ENCODE measurements at regions not wholly inside any gene's neighbourhood (a gene's known extent, or its start where the extent isn't known, plus 50 kb on each side); places are given as distances from the start of the nearest gene placed in this dataset.

- H3K4me1 ChIP-seq: no peaks in the 10 kb centered on the region
- TF ChIP-seq POLR2AphosphoS5 (IDR thresholded peaks at IDR 0.05; ENCODE audit: insufficient read depth in 1 of 2, low read depth in 1 of 2) (no peak), POLR2A (IDR thresholded peaks at IDR 0.05) (no peak), CTCF (IDR thresholded peaks at IDR 0.05) (no peak)
- no peak for DNase-seq (ENCODE audit: extremely low spot score in 2 of 2)
- no peaks in the 10 kb centered on the region for H3K27me3 ChIP-seq
- intact Hi-C loops (cut with DNase I): no loop called here
- H3K9me3 ChIP-seq: no peaks in the 10 kb centered on the region
- no peaks in the 10 kb centered on the region for H3K36me3 ChIP-seq
- H3K4me3 ChIP-seq: no peak overlapping the region
- no peak overlapping the region for H3K27ac ChIP-seq
These were observed 171.9 kb downstream of the IRX5 start for GRCh38 chr16:55102531-55102930.

- H3K27me3 ChIP-seq: no peaks in the 10 kb centered on the region
- no peak overlapping the region for H3K4me3 ChIP-seq
- no peak overlapping the region for H3K27ac ChIP-seq
- no peak for DNase-seq (ENCODE audit: extremely low spot score in 2 of 2)
- intact Hi-C loops (cut with DNase I): no loop called here
- H3K4me1 ChIP-seq: no peaks in the 10 kb centered on the region
- no peak for TF ChIP-seq CTCF (IDR thresholded peaks at IDR 0.05)
- TF ChIP-seq POLR2A (IDR thresholded peaks at IDR 0.05): no peak
- TF ChIP-seq POLR2AphosphoS5 (IDR thresholded peaks at IDR 0.05; ENCODE audit: insufficient read depth in 1 of 2, low read depth in 1 of 2): no peak
- no peaks in the 10 kb centered on the region for H3K36me3 ChIP-seq
- H3K9me3 ChIP-seq: no peaks in the 10 kb centered on the region
These were observed 177.2 kb downstream of the IRX5 start for GRCh38 chr16:55107851-55108250.

GRCh38 chr16:55113210-55113609 lies 182.5 kb downstream of the IRX5 start:
- Histone ChIP-seq H3K27me3 (no peaks in the 10 kb centered on the region), H3K4me3 (no peak overlapping the region), H3K4me1 (no peaks in the 10 kb centered on the region), H3K27ac (no peak overlapping the region), H3K9me3 (no peaks in the 10 kb centered on the region), H3K36me3 (no peaks in the 10 kb centered on the region)
- TF ChIP-seq POLR2A (IDR thresholded peaks at IDR 0.05): no peak
- no peak for TF ChIP-seq CTCF (IDR thresholded peaks at IDR 0.05)
- TF ChIP-seq POLR2AphosphoS5 (IDR thresholded peaks at IDR 0.05; ENCODE audit: insufficient read depth in 1 of 2, low read depth in 1 of 2): no peak
- intact Hi-C loops (cut with DNase I): loop anchor here (5.0 kb wide), 1 partner anchor 264 kb away; no protein-coding TSS in a partner anchor
- no peak for DNase-seq (ENCODE audit: extremely low spot score in 2 of 2)

- no peak overlapping the region for H3K27ac ChIP-seq
- intact Hi-C loops (cut with DNase I): no loop called here
- no peaks in the 10 kb centered on the region for H3K36me3 ChIP-seq
- H3K27me3 ChIP-seq: no peaks in the 10 kb centered on the region
- no peaks in the 10 kb centered on the region for H3K4me1 ChIP-seq
- DNase-seq (ENCODE audit: extremely low spot score in 2 of 2): no peak
- no peak overlapping the region for H3K4me3 ChIP-seq
- H3K9me3 ChIP-seq: no peaks in the 10 kb centered on the region
- TF ChIP-seq POLR2AphosphoS5 (IDR thresholded peaks at IDR 0.05; ENCODE audit: insufficient read depth in 1 of 2, low read depth in 1 of 2): no peak
- no peak for TF ChIP-seq POLR2A (IDR thresholded peaks at IDR 0.05)
- TF ChIP-seq CTCF (IDR thresholded peaks at IDR 0.05): no peak
These were observed 184.8 kb downstream of the IRX5 start for GRCh38 chr16:55115506-55115905.

GRCh38 chr16:55116165-55116920 lies 185.7 kb downstream of the IRX5 start:
- no peak for DNase-seq (ENCODE audit: extremely low spot score in 2 of 2)
- TF ChIP-seq CTCF (IDR thresholded peaks at IDR 0.05) (no peak), POLR2A (IDR thresholded peaks at IDR 0.05) (no peak), POLR2AphosphoS5 (IDR thresholded peaks at IDR 0.05; ENCODE audit: insufficient read depth in 1 of 2, low read depth in 1 of 2) (no peak)
- intact Hi-C loops (cut with DNase I): no loop called here
- no peaks in the 10 kb centered on the region for H3K36me3 ChIP-seq
- H3K9me3 ChIP-seq: no peaks in the 10 kb centered on the region
- no peaks in the 10 kb centered on the region for H3K27me3 ChIP-seq
- no peak overlapping the region for H3K4me3 ChIP-seq
- H3K4me1 ChIP-seq: no peaks in the 10 kb centered on the region
- H3K27ac ChIP-seq: no peak overlapping the region

Measured in vagina (tissue), 2 donors.